ENCODE measurements at regions not wholly inside any gene's neighbourhood (a gene's known extent, or its start where the extent isn't known, plus 50 kb on each side); places are given as distances from the start of the nearest gene placed in this dataset.

DNA sequence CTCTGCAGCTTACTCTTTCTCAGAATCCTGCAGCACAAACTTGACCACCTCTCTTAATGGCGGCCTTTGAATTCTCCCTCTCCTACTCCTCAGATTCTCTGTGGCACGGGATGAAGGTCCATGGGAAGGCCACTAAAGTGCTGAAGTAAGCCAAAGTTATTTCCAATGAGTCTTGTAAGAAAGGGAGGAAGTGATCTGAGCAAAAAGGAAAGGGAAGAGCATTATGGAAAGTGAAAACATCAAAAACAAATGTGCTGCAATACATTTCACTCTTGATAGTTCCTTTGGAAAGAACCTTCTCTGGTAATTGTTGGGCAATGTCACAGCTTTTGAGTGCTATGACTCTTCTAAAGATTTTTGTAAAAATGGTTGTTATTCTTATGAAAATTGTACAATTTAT lies 54.3 kb upstream of the CAMK2D start:
- TF ChIP-seq, protein P1, sequence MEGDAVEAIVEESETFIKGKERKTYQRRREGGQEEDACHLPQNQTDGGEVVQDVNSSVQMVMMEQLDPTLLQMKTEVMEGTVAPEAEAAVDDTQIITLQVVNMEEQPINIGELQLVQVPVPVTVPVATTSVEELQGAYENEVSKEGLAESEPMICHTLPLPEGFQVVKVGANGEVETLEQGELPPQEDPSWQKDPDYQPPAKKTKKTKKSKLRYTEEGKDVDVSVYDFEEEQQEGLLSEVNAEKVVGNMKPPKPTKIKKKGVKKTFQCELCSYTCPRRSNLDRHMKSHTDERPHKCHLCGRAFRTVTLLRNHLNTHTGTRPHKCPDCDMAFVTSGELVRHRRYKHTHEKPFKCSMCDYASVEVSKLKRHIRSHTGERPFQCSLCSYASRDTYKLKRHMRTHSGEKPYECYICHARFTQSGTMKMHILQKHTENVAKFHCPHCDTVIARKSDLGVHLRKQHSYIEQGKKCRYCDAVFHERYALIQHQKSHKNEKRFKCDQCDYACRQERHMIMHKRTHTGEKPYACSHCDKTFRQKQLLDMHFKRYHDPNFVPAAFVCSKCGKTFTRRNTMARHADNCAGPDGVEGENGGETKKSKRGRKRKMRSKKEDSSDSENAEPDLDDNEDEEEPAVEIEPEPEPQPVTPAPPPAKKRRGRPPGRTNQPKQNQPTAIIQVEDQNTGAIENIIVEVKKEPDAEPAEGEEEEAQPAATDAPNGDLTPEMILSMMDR (IDR thresholded peaks at IDR 0.05) = no peak
- no peak for TF ChIP-seq POLR2A (IDR thresholded peaks at IDR 0.05)

Data from uterus (tissue), 2 donors.